ENCODE measurements at regions not wholly inside any gene's neighbourhood (a gene's known extent, or its start where the extent isn't known, plus 50 kb on each side); places are given as distances from the start of the nearest gene placed in this dataset.

GRCh38 chr1:212231372-212231771 lies 53.8 kb upstream of the PPP2R5A start:
- TF ChIP-seq MCM5 (IDR thresholded peaks at IDR 0.05; ENCODE audit: low read depth) (no peak), RB1 (IDR thresholded peaks at IDR 0.05; ENCODE audit: low read depth) (no peak), KLF1 (tag; IDR thresholded peaks at IDR 0.05) (no peak), HMGXB4 (CRISPR knock-in tag; IDR thresholded peaks at IDR 0.05) (no peak), CTCF (IDR thresholded peaks at IDR 0.05 in 2 of 3, conservative IDR thresholded peaks at IDR 0.05 in 1 of 3; ENCODE audit: insufficient read depth in 2 of 3, low read depth in 1 of 3, low read length in 3 of 3) (no peak), BACH1 (tag; IDR thresholded peaks at IDR 0.05) (no peak), EZH2 (IDR thresholded peaks at IDR 0.05; ENCODE audit: borderline replicate concordance, low read depth, low read length) (no peak), CREB5 (CRISPR knock-in tag; IDR thresholded peaks at IDR 0.05) (no peak), OTX1 (CRISPR knock-in tag; IDR thresholded peaks at IDR 0.05) (no peak), EGR1 (conservative IDR thresholded peaks at IDR 0.05) (no peak), CUX1 (CRISPR knock-in tag; IDR thresholded peaks at IDR 0.05) (no peak), BRD4 (IDR thresholded peaks at IDR 0.05) (no peak), KLF13 (tag; IDR thresholded peaks at IDR 0.05; ENCODE audit: borderline replicate concordance, low read depth) (no peak), RCOR1 (IDR thresholded peaks at IDR 0.05; ENCODE audit: borderline replicate concordance in 1 of 2, low read depth in 2 of 2, low read length in 2 of 2) (no peak)
